Fibroblast of mammary gland (primary cell): ENCODE measurements at regions not wholly inside any gene's neighbourhood (a gene's known extent, or its start where the extent isn't known, plus 50 kb on each side); places are given as distances from the start of the nearest gene placed in this dataset.
A peak's percentile ranks its signal among the peaks of the same experiment; 100 is the strongest.

Experiments used
- DNase-seq: peaks from one replicate; pipeline ENCODE4 v3.0.0-alpha.2; 2010; ENCODE audit warnings: low read depth
- H3K4me3 ChIP-seq: 2 replicates; pipeline ENCODE4 v1.5.1; 2011; ENCODE audit warnings: low read depth, mild to moderate bottlenecking, low read length, moderate library complexity; ENCODE audit not compliant: control insufficient read depth
- CTCF ChIP-seq: conservative IDR thresholded peaks from 2 replicates; pipeline ENCODE4 v1.5.1; 2011; ENCODE audit warnings: low read depth, low read length, inconsistent platforms; ENCODE audit not compliant: control insufficient read depth, insufficient read depth

- DNase-seq = no peak
- H3K4me3 ChIP-seq = no peak overlapping the region
- TF ChIP-seq CTCF = no peak
Measured at GRCh38 chr14:26913786-26914185, 316.0 kb upstream of the NOVA1 start.

- DNase-seq = peak; percentile 95
- no peak overlapping the region for H3K4me3 ChIP-seq
- TF ChIP-seq CTCF = peak; percentile 49
Measured at GRCh38 chr14:26917086-26917485, 319.3 kb upstream of the NOVA1 start.

DNA sequence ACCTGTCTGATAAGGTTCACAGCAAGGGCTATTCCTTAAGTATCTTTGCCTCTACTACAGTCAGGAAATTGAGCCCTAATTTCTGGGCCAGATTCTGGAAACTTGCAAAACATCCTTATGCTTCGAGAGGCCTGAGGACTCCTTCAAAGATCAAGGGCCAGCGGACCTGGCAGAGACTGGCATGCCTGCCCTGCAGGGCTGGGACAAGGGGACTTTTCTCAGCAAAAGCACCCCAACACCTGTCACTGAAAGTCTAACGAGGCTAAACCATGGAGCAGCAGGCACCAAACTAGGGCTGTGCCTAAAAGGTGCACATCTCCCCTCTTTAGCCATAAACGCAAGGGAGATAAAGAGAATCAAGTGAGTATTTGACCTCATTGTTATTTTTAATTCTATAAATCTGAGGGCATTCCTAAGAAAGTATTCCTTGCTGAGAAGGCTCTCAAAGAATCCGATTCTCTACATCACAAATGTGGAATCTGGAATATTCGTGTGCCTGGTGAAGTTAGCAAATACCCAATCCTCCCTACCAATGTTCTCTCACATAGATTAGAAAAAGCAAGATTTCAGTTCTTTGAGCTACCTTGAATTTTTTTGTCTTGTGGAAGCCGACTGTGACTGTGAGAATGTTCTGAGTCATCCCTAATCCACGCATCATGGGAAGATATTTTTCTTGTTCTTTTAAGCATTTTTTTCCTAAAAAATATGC lies 328.2 kb upstream of the NOVA1 start:
- H3K4me3 ChIP-seq = no peak overlapping the region
- DNase-seq = peak; percentile 42
- TF ChIP-seq CTCF = no peak

- no peak overlapping the region for H3K4me3 ChIP-seq
- no peak for DNase-seq
- no peak for TF ChIP-seq CTCF
Measured at GRCh38 chr14:26926585-26926984, 328.8 kb upstream of the NOVA1 start.

GRCh38 chr14:26928019-26928418 lies 330.2 kb upstream of the NOVA1 start:
- no peak for TF ChIP-seq CTCF
- no peak for DNase-seq

DNA sequence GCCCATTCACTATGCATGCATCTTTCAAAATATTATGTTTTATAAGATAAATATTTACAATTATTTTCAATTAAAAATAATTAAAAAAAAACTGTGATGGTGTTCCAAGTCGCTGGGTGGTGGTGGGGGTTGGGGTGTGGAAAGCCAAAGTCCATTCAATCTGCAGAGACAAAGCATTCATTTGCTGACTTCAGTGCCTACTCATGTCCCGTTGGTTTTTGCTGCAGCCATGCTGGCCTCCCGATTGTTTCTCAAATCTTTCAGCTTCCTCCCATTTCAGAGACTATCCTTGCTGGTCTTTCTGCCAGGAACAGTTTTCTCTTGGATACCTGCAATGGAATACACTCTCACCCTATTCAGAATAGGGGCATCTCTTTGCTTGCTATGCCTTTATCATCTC lies 331.5 kb upstream of the NOVA1 start:
- TF ChIP-seq CTCF = no peak
- DNase-seq = no peak
- H3K4me3 ChIP-seq = no peak overlapping the region

More at GRCh38 chr14:26928019-26928418, 330.2 kb upstream of the NOVA1 start:
- no peak overlapping the region for H3K4me3 ChIP-seq
